ENCODE measurements at regions not wholly inside any gene's neighbourhood (a gene's known extent, or its start where the extent isn't known, plus 50 kb on each side); places are given as distances from the start of the nearest gene placed in this dataset.

GRCh38 chr4:123035239-123035638, 112.8 kb upstream of the NUDT6 start:
- TF ChIP-seq, protein P1, sequence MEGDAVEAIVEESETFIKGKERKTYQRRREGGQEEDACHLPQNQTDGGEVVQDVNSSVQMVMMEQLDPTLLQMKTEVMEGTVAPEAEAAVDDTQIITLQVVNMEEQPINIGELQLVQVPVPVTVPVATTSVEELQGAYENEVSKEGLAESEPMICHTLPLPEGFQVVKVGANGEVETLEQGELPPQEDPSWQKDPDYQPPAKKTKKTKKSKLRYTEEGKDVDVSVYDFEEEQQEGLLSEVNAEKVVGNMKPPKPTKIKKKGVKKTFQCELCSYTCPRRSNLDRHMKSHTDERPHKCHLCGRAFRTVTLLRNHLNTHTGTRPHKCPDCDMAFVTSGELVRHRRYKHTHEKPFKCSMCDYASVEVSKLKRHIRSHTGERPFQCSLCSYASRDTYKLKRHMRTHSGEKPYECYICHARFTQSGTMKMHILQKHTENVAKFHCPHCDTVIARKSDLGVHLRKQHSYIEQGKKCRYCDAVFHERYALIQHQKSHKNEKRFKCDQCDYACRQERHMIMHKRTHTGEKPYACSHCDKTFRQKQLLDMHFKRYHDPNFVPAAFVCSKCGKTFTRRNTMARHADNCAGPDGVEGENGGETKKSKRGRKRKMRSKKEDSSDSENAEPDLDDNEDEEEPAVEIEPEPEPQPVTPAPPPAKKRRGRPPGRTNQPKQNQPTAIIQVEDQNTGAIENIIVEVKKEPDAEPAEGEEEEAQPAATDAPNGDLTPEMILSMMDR (optimal IDR thresholded peaks at IDR 0.05 in 1 of 3, IDR thresholded peaks at IDR 0.05 in 1 of 3, conservative IDR thresholded peaks at IDR 0.05 in 1 of 3; ENCODE audit: extremely low read depth in 1 of 3, insufficient read depth in 2 of 3, low read length in 3 of 3), result no peak
- no peak for TF ChIP-seq EZH2 (IDR thresholded peaks at IDR 0.05; ENCODE audit: low read length)

All from keratinocyte (primary cell).